ENCODE measurements at regions not wholly inside any gene's neighbourhood (a gene's known extent, or its start where the extent isn't known, plus 50 kb on each side); places are given as distances from the start of the nearest gene placed in this dataset.
"Not testable (repeated sequence)": the region's sequence is repeated elsewhere in the genome, so short reads cannot be mapped to it uniquely, and the experiment has no call there.

DNA sequence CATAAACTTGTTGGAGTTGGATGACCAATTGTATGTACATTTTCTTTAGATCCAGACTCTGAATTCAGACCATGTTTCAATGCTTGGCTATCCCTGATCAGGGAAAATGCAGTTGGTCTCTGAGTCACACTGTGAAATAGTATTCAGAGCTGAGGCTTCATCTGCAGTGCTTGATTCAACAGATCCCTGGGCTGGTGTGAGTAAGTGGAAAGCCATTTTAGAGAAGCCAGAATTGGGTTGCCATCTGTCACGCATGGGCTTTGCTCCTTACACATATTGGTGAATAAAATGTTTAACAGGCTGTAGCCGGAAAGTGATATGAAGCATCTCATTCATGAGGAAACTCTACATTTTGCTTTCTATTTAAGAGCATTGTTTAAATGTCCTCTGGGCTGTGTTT is 50.0 kb upstream of the ACYP2 start:
- DNase-seq, result no peak

DNA sequence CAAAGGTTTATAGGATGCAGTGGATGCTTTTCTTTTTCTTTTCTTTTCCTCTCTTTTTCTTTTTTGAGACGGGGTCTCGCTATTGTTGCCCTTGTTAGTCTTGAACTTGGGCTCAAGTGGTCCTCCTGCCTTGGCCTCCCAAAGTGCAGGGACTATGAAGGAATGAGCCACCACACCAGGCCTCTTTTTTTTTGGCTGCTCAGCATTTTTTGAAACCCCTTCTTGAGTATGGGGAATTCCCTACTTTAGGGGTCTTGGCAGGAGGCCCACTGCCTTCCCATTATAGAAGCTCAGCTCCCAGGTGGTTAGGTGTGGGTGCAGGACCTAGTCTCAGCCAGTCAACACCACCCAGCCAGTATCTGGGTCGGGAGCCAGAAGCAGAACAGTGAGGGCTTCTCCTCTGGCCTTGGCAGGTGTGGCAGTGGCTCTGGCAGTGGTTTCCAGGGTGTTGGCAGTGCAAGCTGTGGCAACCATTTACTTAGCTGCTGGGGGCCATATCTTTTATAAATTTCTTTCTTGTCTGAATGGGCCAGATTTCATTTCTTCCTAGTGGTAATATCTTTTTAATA is 51.4 kb upstream of the ACYP2 start:
- DNase-seq, result no peak

- no peak for DNase-seq
Observed at GRCh38 chr2:54062401-54062800, 53.0 kb upstream of the ACYP2 start.

DNA sequence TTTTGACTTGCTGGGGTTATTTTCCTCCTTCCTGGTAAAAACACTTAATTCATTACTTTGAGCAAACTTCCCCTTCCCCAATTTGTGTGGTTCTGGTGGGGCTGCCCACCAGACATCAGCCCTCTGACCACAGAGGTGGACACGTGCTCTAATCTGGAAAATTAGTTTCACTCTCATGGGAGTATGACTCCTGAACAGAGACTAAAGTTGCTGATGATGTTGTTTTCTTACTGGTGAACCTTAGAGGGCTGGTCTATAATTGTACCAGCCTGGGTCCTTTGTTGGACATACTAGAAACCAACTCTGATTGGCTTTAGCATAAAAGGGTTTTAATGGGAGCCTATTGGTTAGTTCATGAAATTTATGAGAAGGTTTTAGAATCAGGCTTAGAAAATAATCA is 54.1 kb upstream of the ACYP2 start:
- no peak for DNase-seq

GRCh38 chr2:54059986-54060385 is 55.4 kb upstream of the ACYP2 start:
- no peak for DNase-seq

GRCh38 chr2:54059504-54059903 is 55.9 kb upstream of the ACYP2 start:
- no peak for DNase-seq

GRCh38 chr2:54058449-54058848 is 57.0 kb upstream of the ACYP2 start:
- DNase-seq, result no peak

DNA sequence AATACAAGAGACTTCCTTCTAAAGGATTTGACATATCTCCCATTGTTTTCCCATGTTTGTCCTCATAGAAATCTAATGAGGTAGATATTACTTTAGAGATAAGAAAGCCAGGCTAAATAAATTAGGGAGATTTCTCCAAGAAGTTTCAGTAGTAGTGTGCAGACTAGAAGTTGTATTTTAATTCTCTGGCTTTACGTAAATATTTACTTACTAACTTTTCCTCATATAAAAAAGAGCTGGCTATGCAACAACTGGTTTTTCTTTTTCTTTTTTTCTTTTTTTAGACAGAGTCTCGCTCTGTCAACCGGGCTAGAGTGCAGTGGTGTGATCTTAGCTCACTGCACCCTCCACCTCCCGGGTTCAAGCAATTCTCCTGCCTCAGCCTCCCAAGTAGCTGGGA is 60.6 kb upstream of the ACYP2 start:
- no peak for DNase-seq

- no peak for DNase-seq
Observed at GRCh38 chr2:54054271-54054670, 61.1 kb upstream of the ACYP2 start.

DNA sequence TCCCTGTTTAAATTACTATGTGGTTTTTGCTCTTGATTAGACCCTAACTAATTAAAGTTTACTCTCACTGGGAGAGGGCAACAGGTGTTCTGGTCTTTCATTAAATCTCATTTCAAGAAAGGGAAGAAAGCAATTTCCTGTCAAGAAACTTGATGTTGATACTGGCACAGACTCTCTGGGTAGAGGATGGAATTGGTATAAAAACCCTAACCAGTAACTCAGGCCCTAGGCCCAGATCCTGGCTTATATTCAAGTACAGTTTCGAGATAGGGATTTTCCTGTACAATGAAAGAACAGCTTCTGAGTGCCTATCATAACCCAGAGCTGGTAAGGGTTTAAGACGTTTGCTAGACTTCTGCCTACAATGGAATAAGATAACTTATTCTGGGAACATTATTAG is 61.6 kb upstream of the ACYP2 start:
- no peak for DNase-seq

DNA sequence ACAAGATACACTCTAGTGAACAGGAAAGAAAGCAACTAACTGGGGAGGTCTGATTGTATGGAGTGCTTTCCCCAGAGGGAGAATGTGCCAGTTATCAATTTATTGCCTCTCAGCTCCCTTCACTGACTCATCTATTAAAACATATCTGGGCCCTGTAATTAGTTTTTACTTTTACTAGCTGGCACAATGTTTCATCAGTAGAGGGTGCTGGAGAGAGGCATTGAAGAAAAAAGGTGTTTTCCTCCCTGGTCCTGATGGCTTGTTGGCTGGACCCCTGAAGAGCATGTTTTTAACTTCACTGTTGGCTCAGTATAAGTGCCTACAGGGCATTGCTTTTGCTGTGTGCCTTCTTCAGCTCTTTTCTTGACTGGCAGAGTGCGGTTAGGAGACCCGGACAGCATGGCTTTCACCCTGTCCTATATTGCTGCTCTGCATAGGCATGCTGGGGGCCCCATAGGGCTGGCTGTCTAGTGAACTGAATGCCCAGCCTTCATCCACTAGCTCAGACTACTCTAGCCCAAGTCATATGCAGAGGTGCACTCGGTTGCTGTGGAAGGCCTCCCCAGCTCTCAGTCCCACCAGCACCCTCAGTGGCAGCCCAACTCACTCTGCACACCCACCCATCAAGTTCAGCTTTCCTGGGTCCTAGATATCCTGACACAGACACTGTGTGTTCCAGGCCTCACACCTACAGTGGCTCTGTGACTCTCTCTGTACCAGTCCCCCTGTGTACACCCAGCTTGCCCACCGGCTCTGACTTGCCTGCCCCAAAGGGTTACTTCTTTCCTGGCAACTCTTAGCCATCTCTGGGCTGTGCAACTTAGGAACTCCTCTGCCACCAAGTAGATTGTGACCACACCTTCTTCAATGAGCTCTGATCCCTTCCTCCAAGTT is 62.3 kb upstream of the ACYP2 start:
- no peak for DNase-seq

DNA sequence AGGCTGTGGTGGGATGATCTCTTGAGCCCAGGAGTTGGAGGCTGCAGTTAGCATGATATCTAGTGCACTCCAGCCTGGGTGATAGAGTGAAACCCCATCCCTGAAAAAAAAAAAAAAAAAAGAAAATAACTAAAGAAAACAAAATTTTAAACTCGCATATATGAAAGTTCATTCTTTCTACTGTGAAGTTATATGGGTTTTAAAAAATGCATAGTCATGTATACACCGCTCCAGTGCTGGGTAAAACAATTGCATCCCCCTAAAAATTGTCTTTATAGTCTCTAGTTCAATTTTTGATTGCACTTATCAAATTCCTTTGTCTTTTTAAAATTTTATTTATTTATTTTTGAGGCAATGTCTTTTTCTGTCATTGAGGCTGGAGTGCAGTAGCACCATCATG is 65.0 kb upstream of the ACYP2 start:
- DNase-seq, result no peak

DNA sequence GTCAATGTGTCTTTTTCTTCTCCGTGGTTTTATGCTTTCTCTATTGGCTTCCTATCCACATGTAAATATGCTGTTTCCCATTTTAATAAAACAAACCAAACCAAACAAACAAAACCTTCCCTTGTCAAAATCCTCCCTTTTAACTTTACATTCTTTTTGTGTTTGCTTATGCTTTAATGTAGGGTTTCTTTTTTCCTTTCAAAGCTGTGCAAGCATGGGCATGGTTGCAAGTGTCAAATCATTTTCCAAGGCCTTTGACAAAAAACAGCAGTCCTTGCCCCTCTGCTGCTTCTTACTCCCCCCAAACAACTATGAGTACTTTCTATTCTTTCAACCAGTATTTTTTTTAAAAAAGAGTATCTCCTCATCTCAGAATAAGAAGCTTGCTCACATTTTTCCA is 66.0 kb upstream of the ACYP2 start:
- no peak for DNase-seq

GRCh38 chr2:54048896-54049295 is 66.5 kb upstream of the ACYP2 start:
- DNase-seq, result not testable (repeated sequence)

- no peak for DNase-seq
Observed at GRCh38 chr2:54048117-54048785, 67.2 kb upstream of the ACYP2 start.

DNA sequence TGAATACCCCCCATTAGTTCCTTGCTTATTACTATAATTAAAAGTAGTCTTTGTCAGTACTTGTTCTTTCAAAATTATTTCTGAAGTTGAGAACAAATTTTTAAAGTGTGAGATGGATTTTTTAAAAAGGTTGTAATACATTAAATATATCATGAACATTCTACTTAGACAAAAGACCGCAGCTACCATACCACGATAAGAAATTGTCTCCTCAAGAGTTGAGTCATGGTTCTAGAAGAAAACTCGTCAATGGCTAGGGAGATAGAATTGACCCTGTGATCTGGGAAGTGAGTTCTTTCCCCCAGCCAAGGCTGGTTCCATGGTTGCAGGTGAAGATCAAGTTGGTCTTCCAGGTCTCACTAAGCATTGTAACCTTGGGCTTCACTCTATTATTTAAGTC is 67.8 kb upstream of the ACYP2 start:
- DNase-seq, result no peak

GRCh38 chr2:54047091-54047490 is 68.3 kb upstream of the ACYP2 start:
- DNase-seq, result no peak

- DNase-seq, result no peak
Observed at GRCh38 chr2:54042897-54043620, 72.3 kb upstream of the PSME4 start.

- DNase-seq, result no peak
Observed at GRCh38 chr2:54042341-54042740, 71.5 kb upstream of the PSME4 start.

DNA sequence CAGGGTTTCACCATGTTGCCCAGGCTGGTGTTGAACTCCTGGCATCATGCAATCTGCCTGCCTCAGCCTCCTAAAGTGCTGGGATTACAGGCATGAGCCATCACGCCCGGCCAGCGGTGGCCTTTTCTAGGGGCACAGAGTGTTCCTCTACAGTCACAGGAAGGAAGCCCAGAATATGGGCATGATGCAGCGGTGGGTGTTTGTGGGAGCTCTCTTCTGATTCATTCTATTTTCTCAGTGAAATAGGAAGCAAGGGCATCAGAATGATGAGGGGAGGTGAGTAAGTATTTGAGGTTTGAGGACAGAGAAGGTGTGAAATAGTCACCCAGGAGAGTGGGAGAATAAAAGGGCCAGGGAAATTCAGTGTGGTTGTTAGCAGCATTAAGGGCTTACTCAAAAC is 70.3 kb upstream of the PSME4 start:
- peak; percentile 47 to 51 for DNase-seq

GRCh38 chr2:54040685-54041084 is 69.9 kb upstream of the PSME4 start:
- DNase-seq, result no peak

DNA sequence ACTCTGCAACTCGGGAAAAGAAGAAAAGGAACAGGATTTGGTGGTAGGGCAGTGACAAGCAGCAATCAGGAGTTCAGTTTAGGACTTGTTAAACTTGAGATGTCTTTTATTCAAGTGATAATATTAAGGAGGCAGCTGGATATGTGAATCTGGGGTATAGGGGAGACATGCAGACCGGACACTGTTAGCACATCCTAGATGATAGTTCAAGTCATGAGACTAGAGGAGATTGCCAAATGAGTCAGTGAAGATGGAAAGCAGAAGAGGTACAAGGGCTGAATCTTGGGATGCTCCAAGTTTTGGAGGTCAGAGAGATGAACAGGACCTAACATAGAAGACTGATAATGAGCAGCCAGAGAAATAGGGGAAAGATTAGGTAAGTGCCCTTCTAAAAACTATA is 69.5 kb upstream of the PSME4 start:
- no peak for DNase-seq

GRCh38 chr2:54038835-54039234 is 68.0 kb upstream of the PSME4 start:
- no peak for DNase-seq

DNA sequence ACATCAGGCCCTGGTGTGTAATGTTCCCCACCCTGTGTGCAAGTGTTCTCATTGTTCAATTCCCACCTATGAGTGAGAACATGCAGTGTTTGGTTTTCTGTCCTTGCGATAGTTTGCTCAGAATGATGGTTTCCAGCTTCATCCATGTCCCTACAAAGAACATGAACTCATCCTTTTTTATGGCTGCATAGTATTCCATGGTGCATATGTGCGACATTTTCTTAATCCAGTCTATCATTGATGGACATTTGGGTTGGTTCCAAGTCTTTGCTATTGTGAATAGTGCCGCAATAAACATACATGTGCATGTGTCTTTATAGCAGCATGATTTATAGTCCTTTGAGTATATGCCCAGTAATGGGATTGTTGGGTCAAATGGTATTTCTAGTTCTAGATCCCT is 60.5 kb upstream of the PSME4 start:
- DNase-seq, result not testable (repeated sequence)
